RWPE1 (cell line): ENCODE measurements at regions not wholly inside any gene's neighbourhood (a gene's known extent, or its start where the extent isn't known, plus 50 kb on each side); places are given as distances from the start of the nearest gene placed in this dataset.
A peak's percentile ranks its signal among the peaks of the same experiment; 100 is the strongest.

Source experiments
- CTCF ChIA-PET: fragments of 350-600 bp; sonication (Branson Sonifier 250); formaldehyde crosslinking; extraction: SDS; loops from one replicate; lab custom pipeline; 2021; lab: Yijun Ruan, JAX
- POLR2A ChIA-PET: fragments of 400-600 bp; formaldehyde crosslinking; extraction: SDS; loops from one replicate; lab custom pipeline; 2020; ENCODE audit warnings: antibody characterized with exemption; ENCODE audit not compliant: low non-redundant PET; lab: Yijun Ruan, JAX
- DNase-seq: peaks from one replicate; pipeline ENCODE4 v3.0.0; 2012; ENCODE audit warnings: low spot score
- H3K27ac ChIP-seq: fragments of 450-650 bp; 2 replicates; pipeline ENCODE4 v1.5.1; 2017
- TF ChIP-seq, protein P1 (sequence below): fragments of 450-650 bp; conservative IDR thresholded peaks from 2 replicates; pipeline ENCODE4 v1.5.1; 2017; ENCODE audit warnings: low read depth, mild to moderate bottlenecking

DNA sequence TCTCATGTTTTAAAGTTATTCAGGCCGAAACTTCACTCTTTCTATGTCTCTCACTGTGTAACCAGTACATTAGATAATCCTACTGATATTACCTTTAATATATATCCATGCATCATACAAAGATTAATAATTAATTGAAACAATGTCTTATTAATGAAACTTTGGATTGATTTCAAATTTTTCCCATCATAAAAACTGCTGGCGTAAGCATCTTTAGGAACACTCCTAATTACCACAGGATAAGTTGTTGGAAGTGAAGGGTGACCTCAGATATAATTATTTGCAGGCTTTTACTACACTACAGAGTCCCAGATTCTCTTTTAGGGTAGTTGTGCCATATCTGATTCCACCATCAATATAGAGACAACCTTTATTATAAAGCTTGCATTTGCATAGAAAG lies 181.3 kb upstream of the SFRP2 start:
- no peak for DNase-seq
- CTCF ChIA-PET: interaction anchor here (0.6 kb wide), 1 partner anchor 98 kb away, joined by 3 read pairs; no protein-coding TSS in a partner anchor
- H3K27ac ChIP-seq: no peak overlapping the region
- TF ChIP-seq, protein P1, sequence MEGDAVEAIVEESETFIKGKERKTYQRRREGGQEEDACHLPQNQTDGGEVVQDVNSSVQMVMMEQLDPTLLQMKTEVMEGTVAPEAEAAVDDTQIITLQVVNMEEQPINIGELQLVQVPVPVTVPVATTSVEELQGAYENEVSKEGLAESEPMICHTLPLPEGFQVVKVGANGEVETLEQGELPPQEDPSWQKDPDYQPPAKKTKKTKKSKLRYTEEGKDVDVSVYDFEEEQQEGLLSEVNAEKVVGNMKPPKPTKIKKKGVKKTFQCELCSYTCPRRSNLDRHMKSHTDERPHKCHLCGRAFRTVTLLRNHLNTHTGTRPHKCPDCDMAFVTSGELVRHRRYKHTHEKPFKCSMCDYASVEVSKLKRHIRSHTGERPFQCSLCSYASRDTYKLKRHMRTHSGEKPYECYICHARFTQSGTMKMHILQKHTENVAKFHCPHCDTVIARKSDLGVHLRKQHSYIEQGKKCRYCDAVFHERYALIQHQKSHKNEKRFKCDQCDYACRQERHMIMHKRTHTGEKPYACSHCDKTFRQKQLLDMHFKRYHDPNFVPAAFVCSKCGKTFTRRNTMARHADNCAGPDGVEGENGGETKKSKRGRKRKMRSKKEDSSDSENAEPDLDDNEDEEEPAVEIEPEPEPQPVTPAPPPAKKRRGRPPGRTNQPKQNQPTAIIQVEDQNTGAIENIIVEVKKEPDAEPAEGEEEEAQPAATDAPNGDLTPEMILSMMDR: no peak
- POLR2A ChIA-PET: no interaction called here

DNA sequence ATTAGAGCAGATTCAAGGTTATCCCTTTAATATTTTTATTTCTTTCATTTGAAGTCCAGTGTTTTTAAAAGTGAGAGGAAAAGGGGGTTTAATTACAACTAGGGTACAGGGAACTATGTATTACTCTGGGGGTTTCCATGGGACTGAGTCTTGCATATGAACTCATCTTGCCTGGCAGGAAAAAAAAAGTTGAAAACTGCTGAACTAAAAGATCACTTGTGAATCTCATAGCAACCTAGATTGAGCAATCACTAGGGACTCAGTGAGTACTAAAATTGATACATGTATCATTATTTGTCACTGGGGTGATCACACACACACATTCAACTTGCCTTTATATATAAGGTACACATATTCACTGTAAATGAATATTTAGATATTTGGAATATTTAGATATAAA lies 180.7 kb upstream of the SFRP2 start:
- ChIA-PET POLR2A (no interaction called here), CTCF (no interaction called here)
- no peak overlapping the region for H3K27ac ChIP-seq
- TF ChIP-seq, protein P1: no peak
- no peak for DNase-seq

DNA sequence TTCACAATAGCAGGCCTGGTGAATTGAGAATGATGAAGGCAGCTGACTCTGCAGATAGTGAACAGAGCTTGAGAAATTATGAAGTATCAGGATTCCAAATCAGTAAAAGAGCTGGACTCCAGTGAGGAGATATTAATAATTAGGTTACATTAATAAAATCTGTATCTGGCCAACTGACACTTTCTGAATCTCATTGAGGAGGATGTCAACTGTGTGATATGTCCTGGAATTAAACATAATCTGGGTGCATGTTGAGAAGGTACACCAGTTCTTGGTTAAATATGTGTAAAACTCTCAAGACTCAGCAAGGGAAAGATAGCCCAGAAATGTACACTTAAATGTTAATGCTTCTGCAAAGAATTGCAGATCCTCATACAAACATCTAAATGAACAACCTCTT lies 177.8 kb upstream of the SFRP2 start:
- TF ChIP-seq, protein P1: no peak
- H3K27ac ChIP-seq: no peak overlapping the region
- no peak for DNase-seq
- CTCF ChIA-PET: interaction anchor here (0.9 kb wide), 1 partner anchor 27 kb away, joined by 3 read pairs; no protein-coding TSS in a partner anchor
- POLR2A ChIA-PET: no interaction called here

DNA sequence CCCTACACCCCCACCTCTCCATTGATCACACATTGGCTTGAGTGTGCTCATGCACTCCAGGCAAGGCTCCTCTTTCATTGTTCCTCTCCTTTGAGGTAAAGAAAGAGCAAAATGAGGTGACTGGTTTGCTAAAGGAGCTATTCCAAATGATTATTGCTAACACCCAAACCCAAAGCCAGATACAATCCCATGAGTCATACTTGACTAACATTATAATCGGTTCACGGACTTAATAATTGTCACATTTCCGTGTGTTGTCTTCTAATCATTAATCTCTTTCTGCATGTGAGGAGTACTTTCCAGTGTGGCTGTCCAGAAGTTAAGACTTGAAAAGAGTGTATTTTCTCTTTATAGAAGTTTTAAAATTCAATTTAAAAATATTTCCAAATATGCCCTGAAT lies 174.3 kb upstream of the SFRP2 start:
- DNase-seq: peak; percentile 3
- TF ChIP-seq, protein P1: no peak
- ChIA-PET CTCF (no interaction called here), POLR2A (no interaction called here)
- no peak overlapping the region for H3K27ac ChIP-seq

DNA sequence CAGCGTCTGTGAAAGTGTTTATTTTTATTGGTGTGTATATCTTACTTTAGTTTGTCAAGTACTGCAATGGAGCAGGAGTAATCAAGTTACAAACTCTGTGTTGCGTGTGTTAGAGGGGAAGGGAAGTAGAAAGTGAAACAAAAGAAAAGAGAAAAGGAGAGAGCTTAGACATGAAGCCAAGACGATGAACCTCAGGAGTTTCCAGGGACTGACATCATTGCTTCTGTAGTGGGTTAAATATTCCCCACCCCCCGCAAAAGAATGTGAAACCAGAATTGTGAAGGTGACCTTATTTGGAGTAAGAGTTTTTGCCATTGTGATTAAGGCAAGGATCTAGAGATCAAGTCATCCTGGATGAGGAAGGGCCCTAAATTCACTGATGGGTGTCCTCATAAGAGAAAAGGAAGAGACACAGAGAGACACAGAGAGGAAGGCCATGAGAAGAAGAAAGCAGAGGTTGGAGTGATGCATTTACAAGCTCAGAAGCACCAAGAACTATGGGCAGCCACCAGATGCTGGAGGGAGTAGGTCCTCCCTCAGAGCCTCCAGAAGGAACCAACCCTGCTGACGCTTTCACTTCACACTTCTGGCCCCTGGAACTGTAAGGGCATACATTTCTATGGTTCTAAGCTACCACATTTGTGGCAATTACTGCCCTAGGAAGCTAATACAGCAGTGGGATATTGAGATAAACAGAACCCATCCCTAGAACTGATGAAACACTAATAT lies 173.6 kb upstream of the SFRP2 start:
- no peak overlapping the region for H3K27ac ChIP-seq
- CTCF ChIA-PET: no interaction called here

DNA sequence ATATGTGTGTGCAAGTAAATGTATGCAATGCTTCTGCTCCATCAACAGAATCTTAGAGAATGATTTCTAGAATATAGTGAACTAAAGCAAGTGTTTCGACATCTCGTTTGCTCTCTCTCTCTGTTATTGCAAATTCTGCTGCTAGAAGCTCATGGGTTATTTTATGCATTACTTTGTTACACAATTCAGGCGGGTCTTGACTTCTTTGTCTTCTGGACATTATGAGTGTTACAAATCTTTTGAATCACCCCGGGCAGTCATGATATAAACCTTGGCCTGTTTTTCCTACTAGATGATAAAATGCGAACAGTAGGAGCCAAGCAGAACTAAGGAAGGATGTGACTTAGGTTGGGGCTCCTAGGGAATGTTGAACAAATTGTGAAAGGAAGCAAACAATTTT lies 166.4 kb upstream of the SFRP2 start:
- ChIA-PET POLR2A (no interaction called here), CTCF (no interaction called here)
- no peak for DNase-seq
- no peak overlapping the region for H3K27ac ChIP-seq
- TF ChIP-seq, protein P1: no peak

More for the DNA sequence above, 173.6 kb upstream of the SFRP2 start:
- TF ChIP-seq, protein P1: no peak
- no peak for DNase-seq
- POLR2A ChIA-PET: no interaction called here
